Mesothelial cell of epicardium (in vitro differentiated cells): ENCODE measurements at regions not wholly inside any gene's neighbourhood (a gene's known extent, or its start where the extent isn't known, plus 50 kb on each side); places are given as distances from the start of the nearest gene placed in this dataset.
"Not testable (repeated sequence)": the region's sequence is repeated elsewhere in the genome, so short reads cannot be mapped to it uniquely, and the experiment has no call there.

Source experiments
- DNase-seq, 2 experiments: peaks; one replicate each; pipeline ENCODE4 v3.0.0; 2021; ENCODE audit warnings: low spot score in 2 of 2; ENCODE audit not compliant: unreplicated experiment in 2 of 2
- H3K27ac Mint-ChIP-seq: 2 replicates; pipeline ENCODE4 v1.8.0; 2021; ENCODE audit warnings: mixed read lengths
- H3K27me3 Mint-ChIP-seq: 2 replicates; pipeline ENCODE4 v1.8.0; 2021; ENCODE audit warnings: low read depth, mixed read lengths
- H3K36me3 Mint-ChIP-seq: 2 replicates; pipeline ENCODE4 v1.8.0; 2021; ENCODE audit warnings: mixed read lengths
- H3K4me1 Mint-ChIP-seq: 2 replicates; pipeline ENCODE4 v1.8.0; 2021; ENCODE audit warnings: mixed read lengths
- H3K4me3 Mint-ChIP-seq: 2 replicates; pipeline ENCODE4 v1.8.0; 2021; ENCODE audit warnings: mild to moderate bottlenecking, moderate library complexity, mixed read lengths
- H3K9me3 Mint-ChIP-seq: 2 replicates; pipeline ENCODE4 v1.8.0; 2021; ENCODE audit warnings: mixed read lengths
- TF ChIP-seq, protein P1 (sequence below): fragments of 200-600 bp; sonication (generic); IDR thresholded peaks from one replicate; pipeline ENCODE4 v1.5.0; 2021; ENCODE audit warnings: antibody characterized with exemption; ENCODE audit not compliant: unreplicated experiment

DNA sequence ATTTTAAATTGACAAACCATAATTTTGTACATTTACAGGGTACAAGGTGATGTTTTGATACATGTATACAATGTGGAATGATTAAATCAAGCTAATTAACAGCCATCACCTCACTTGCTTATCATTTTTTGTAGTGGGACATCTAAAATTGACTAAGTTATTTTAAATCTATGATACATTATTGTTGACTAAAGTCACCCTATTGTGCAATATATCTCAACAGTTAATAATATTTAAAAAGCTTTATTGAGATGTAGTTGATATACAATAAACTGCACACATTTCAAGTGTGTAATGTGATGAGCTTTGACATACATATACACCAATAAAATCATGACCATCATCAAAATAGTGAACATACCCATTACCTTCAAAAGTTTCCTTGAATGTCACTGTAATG, 242.5 kb upstream of the PLXNA2 start:
- Mint-ChIP-seq H3K27me3 (no peaks in the 10 kb centered on the region), H3K4me3 (no peak overlapping the region), H3K9me3 (no peaks in the 10 kb centered on the region), H3K36me3 (no peaks in the 10 kb centered on the region), H3K27ac (no peak overlapping the region), H3K4me1 (no peaks in the 10 kb centered on the region)
- no peak for DNase-seq
- TF ChIP-seq, protein P1, sequence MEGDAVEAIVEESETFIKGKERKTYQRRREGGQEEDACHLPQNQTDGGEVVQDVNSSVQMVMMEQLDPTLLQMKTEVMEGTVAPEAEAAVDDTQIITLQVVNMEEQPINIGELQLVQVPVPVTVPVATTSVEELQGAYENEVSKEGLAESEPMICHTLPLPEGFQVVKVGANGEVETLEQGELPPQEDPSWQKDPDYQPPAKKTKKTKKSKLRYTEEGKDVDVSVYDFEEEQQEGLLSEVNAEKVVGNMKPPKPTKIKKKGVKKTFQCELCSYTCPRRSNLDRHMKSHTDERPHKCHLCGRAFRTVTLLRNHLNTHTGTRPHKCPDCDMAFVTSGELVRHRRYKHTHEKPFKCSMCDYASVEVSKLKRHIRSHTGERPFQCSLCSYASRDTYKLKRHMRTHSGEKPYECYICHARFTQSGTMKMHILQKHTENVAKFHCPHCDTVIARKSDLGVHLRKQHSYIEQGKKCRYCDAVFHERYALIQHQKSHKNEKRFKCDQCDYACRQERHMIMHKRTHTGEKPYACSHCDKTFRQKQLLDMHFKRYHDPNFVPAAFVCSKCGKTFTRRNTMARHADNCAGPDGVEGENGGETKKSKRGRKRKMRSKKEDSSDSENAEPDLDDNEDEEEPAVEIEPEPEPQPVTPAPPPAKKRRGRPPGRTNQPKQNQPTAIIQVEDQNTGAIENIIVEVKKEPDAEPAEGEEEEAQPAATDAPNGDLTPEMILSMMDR = no peak

DNA sequence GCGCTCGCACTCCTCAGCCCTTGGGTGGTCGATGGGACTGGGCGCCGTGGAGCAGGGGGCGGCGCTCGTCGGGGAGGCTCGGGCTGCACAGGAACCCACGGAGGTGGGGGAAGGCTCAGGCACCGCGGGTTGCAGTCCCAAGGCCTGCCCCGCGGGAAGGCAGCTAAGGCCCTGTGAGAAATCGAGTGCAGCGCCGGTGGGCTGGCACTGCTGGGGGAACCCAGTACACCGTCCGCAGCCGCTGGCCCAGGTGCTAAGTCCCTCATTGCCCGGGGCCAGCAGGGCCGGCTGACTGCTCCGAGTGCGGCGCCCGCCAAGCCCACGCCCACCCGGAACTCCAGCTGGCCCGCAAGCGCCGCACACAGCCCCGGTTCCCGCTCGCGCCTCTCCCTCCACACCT, 244.2 kb upstream of the PLXNA2 start:
- H3K27ac Mint-ChIP-seq, H3K4me3 Mint-ChIP-seq: not testable (repeated sequence)

DNA sequence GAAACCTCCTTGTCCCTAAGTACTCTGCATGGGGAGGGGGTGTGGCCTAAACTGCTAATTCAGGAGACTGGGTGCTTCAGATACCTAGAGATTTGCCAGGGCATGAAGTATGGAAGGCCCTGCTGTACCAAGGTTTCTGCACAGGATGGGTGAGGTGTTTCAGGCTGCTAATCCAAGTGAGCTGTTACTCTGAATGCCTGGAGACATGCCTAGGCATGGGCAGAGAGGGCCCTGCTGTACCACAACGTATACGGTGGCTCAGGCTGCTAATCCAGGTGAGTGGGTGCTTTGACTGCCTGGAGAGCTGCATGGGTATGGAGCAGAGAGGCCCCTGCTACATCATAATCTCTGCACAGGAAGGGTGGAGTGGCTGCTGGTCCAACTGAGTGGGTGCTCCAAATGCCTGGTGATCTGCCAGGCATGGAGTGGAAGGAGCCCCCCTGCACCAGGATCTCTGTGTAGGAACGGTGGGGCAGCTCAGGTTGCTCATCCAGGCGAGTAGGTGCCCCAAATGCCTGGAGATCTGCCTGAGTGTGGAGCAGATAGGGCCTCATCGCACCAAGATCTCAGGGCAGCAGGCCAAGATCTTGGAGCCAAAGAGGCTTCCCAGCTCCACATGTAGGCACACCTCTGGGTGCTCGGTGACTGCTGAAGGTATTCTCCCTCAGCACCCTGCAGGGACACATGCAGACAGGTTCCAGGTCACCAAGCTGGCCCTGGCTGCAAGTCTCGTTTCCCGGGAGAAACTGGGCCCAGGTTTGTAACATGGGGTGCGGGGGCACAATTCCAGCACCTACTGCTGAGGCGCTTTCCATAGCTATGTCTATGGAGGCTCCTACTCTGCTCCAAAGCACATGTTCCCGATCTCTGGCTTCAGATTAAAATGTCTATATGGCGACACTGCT, 252.5 kb upstream of the PLXNA2 start:
- H3K4me1 Mint-ChIP-seq = peaks cover 5% of the 10 kb centered on the region
- no peak for DNase-seq
- TF ChIP-seq, protein P1 = no peak
- no peaks in the 10 kb centered on the region for H3K36me3 Mint-ChIP-seq
- H3K4me3 Mint-ChIP-seq = no peak overlapping the region
- H3K27ac Mint-ChIP-seq = no peak overlapping the region
- H3K9me3 Mint-ChIP-seq = peaks cover 13% of the 10 kb centered on the region
- H3K27me3 Mint-ChIP-seq = peaks cover 4% of the 10 kb centered on the region

More for the DNA sequence above, 244.2 kb upstream of the PLXNA2 start:
- not testable (repeated sequence) for H3K27me3 Mint-ChIP-seq, H3K4me1 Mint-ChIP-seq, H3K9me3 Mint-ChIP-seq, DNase-seq, H3K36me3 Mint-ChIP-seq

DNA sequence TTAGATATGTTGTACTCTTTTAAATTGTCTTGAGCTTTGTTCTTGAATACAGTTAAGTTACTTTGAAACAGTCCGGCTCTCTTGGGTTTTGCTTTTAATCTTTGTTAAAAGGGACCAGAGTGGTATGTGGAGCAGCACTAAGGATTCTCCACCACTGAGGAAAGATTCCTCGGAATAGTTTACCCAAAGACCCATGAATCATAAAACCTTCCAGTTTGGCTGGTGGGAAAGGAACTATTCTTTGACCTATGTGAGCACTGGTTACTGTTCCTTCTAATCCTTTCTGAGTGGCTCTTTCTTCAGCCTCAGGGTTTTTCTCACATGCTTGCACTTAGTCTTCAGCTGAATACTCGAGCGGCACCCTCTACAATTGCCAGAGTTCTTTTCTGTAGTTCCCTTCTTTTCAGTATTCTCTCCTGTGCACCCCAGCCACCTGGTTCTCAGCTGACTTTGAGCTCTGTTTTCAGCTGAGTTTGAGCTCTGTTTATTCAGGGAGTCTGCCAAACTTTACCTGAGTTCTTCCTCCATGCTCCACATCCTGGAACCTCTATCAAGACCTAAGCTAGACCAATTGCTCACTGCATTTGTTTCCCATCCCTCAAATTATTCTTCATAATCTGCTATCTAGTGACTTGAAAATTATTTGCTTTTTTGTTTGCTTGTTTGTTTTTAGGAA, 253.8 kb upstream of the PLXNA2 start:
- Mint-ChIP-seq H3K27me3 (peaks cover 4% of the 10 kb centered on the region), H3K27ac (no peak overlapping the region), H3K4me1 (peaks cover 5% of the 10 kb centered on the region), H3K9me3 (peaks cover 13% of the 10 kb centered on the region), H3K36me3 (no peaks in the 10 kb centered on the region), H3K4me3 (no peak overlapping the region)
- no peak for DNase-seq
- TF ChIP-seq, protein P1 = no peak

DNA sequence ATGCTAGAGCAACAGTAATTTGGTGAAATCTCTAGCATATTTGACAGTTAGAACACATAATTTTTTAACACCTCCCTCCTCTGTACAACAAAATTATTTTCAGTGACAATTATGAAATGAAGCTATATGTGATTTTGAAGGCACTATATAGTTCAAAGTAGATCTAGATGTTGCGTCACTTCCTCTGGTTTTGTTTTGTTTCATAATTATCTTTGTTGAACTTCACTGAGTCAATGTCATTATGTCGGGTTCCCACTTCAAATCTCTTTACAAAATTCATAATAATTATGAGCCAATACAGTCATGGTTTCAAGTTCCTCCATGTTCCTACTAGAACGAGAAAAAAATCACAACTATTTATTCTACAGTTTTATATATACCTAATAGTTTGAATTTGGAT, 254.8 kb upstream of the PLXNA2 start:
- TF ChIP-seq, protein P1 = no peak
- Mint-ChIP-seq H3K4me1 (peaks cover 5% of the 10 kb centered on the region), H3K27ac (no peak overlapping the region), H3K27me3 (peaks cover 8% of the 10 kb centered on the region), H3K9me3 (peaks cover 6% of the 10 kb centered on the region), H3K4me3 (no peak overlapping the region), H3K36me3 (no peaks in the 10 kb centered on the region)
- no peak for DNase-seq

DNA sequence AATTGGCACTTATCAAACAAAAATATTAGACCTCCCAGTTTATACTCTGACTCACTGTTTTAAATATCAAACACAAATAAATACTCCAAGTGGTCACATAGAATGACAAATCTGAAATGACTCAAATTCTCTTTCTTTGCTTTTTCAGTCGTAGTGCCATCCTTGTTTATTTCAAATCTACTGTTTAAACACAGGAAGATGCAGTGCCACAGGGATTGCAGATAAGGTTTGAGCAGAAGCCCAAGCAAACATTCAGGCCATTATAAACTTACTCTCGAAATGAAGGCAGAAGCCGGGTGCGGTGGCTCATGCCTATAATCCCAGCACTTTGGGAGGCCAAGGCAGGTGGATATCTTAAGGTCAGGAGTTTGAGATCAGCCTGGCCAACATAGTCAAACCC, 255.4 kb upstream of the PLXNA2 start:
- TF ChIP-seq, protein P1 = no peak
- peaks cover 3% of the 10 kb centered on the region for H3K9me3 Mint-ChIP-seq
- no peaks in the 10 kb centered on the region for H3K36me3 Mint-ChIP-seq
- DNase-seq = no peak
- no peak overlapping the region for H3K27ac Mint-ChIP-seq
- peaks cover 5% of the 10 kb centered on the region for H3K4me1 Mint-ChIP-seq
- H3K4me3 Mint-ChIP-seq = no peak overlapping the region
- peaks cover 8% of the 10 kb centered on the region for H3K27me3 Mint-ChIP-seq
